Stimulated activated naive CD4-positive, alpha-beta T cell (primary cell): ENCODE measurements at regions not wholly inside any gene's neighbourhood (a gene's known extent, or its start where the extent isn't known, plus 50 kb on each side); places are given as distances from the start of the nearest gene placed in this dataset.

Source experiments
- DNase-seq, 6 experiments: peaks; one replicate each; lab custom pipeline; 2025; lab: John Stamatoyannopoulos, UW

DNA sequence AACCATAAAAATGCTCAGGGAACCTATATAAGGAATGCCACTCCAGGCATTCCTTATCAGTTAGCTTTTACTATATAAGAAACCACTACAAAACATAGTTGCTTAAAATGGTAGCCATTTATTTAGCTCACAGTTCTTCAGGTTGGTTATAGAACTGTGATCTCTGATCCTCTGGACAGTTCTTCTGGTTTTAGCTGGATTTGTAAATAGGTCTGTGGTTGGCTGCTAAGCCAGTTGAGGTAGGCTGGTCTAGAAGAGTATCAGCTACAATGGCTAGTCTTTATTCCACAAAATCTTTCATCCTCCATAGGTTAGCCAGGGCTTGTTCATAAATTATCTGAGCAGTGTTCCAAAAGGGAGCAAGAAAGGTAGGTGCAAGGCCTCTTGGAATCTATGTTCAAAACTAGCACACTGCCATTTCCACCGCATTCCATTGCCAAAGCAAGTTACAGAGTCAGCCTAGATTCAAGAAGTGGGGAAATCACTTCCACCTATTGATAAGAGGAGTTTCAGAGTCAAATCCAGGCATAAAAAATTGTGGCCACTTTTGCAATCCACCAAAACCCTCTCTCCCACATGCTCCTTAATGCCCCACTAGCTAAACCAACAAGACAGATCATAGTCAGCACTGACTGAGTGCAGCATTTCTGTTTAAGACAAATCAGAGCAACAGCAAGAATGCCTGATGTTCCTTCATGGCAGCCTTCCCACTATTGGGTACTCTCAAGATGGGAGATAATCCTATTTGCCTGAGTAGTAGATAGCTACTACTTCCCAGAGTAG lies 146.4 kb downstream of the IRS1 start:
- DNase-seq: no peak

DNA sequence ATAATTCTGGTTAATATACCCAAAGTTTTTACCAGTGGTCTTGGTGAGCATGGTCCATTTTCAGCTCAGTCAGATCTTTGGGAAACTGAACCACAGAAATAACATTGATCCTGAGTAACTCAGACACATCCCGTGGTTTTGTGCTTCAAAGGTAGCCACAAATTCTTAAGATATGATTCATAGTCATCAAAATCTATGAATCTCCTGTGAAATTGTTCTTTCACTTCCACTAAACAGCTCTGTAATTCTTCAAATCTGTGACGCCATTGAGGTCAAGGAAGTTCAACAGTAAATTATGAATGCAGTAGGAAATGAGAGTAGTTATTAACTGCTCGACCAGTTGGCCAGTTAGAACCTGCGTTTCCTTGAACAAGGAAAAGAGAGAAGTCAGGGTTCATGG lies 147.3 kb downstream of the IRS1 start:
- DNase-seq: no peak

DNA sequence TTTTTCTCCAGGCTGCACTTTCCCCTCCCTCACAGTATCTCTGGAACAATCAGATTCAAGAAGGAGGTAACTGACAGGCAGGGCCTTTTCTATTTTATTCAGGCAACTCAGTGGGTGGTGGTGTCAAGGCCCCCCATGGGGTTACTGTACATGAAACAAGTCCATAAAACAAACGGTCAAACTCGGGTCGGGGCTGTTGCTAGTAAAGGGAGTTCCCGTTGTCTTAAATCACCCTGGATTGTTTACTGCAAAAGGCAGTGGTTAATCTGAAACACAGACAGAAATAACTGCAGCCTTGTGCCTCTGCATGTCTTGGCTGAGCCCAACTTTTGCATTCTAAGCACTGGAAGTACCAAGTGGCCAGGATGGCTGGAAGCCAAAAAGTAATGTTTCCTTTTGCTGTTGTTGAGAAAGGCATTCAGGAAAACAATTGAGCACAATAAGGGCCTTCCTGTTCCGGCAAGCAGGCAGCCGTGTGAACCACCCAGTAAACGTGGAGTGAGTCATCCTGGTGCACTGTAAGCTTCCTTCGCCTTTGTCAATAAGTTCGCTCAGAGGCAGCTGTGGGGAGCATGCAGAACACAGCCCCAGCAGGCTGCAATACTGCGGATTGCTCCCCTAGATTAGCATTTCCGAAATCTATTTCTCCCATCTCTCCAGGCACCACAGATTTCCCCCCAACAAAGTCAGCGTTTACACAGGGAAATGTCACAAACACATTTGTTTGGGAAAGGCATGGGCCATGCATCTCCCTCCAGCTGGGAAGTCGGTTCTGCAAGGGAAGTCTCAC lies 149.6 kb downstream of the IRS1 start:
- DNase-seq: peak in 4 of 6 experiments; percentile 3 to 28 (median 10)

DNA sequence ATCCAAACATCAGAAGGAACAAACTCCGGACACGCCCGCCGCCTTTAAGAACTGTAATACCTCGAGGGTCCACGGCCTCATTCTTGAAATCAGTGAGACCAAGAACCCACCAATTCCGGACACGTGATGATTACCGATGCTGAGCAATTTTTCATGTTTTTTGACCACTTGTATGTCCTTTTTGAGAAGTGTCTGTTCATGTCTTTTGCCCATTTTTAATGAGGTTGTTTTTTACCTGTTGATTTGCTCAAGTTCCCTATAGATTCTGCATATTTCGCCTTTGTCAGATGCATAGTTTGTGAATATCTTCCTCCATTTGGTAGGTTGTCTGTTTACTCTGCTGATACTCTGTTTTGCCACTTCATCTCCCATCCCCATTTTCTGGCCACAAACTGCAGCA lies 150.4 kb downstream of the IRS1 start:
- no peak for DNase-seq

DNA sequence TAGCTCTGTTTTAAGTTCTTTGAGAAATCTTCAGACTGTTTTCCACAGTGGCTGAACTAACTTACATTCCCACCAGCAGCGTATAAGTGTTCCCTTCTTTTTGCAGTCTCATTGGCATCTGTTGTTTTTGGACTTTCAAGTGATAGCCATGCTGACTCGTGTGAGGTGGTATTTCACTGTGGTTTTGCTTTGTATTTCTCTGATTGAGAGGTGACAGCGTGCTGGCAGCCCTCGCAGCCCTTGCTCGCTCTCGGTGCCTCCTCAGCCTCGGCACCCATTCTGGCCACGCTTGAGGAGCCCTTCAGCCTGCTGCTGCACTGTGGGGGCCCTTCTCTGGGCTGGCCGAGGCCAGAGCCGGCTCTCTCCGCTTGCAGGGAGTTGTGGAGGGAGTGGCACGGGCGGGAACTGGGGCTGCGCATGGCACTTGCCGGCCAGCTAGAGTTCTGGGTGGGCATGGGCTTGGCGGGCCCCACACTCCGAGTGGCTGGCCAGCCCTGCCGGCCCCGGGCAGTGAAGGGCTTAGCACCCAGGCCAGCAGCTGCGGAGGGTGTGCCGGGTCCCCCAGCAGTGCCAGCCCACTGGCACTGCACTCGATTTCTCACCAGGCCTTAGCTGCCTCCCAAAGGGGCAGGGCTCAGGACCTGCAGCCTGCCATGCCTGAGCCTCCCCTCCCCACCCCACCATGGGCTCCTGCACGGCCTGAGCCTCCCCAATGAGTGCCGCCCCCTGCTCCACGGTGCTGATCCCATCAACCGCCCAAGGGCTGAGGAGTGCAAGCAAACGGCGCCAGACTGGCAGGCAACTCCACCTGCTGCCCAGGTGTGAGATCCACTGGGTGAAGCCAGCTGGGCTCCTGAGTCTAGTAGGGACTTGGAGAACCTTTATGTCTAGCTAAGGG lies 151.8 kb downstream of the IRS1 start:
- no peak for DNase-seq

DNA sequence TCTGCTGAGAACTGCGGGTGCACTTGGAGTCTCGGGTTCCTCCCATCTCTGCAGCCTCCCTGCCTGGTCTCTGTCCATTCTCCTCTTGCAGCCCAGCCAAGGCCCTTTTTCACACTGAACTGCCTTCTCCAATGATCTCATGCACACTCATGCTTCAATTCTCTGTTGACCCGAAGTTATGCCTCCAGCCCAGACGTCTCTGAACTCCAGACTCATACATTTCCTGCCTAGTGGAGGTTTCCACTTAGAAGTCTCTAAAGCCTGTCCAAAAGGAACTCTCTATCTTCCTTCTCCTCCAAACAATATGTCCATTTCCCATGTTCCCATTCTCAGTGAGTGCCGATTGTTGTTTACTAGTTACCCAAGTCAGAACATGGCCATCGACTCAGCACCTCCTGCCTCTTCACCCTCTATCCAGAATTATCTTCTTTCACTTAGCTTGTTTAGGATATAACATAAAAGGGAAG lies 155.2 kb downstream of the IRS1 start:
- no peak for DNase-seq

DNA sequence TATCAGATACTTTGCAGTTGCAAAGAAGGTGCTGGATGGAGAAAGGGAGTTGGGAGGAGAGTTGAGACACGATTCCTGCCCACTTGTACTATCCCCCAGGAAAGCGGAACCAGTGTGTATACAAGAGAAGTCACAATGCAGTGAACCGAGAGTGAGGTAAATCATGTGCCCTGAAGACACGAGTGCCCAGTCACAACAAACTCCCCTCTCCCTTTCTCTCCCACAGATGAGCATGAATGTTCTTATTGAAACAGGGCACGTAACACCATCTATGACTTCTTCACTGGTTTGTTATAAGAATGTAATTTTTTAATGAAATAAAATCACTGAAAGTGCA lies 155.7 kb downstream of the IRS1 start:
- DNase-seq: no peak

DNA sequence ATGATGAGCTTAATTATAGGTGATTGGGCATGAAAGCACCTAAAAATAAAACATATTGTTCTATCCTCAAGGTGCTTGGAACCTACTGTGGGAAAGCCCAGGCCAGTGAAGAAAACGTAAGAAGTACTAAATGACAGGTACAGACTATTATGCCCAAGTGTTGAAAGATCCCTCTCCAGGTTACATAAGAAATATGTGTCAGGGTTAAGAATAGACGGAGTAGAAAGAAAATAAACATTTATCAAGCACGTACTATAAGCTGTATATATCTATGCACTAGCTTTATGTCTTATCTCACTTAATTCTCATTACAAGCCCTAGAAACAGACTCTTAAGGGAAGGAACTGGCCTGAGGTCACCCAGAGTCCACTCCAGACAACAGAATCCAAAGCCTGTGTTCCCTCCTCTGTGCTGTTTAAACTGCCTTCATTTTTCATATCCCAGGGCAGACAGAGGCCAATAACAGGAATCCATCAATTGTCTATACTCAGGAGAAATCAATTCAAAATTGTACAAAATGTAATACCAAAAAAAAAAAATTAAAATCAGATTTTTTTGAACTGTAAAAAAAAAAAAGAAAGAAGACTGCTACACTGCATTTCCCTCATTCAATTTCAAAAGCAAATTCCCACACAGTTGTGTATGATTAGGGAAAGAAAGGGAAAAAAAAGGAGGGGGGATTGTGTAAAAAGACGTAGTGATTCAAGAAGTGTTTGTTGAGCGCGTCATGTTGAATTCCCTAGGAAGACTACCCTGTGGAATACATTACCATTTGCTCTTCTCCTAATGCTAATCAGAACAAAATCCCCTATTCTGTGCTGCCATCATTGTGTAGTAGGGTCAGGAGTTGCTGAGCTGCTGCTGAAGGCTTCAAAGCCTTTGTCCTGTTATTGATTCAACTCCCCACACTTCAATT lies 156.3 kb downstream of the IRS1 start:
- no peak for DNase-seq

DNA sequence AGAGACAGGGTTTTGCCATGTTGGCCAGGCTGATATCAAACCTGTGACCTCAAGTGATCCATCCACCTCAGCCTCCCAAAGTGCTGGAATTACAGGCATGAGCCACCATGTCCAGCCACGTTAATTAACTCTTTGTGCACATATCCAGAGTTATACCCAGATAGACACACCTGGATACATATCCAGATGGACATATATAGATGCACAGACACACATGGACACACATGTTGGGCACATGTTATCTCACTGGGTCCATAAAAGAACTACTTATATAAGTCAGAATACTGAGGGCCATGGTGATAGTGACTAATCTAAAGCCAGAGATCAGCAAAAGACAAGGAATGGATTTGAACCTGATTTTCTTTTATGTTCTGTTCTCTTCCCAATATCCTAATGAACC lies 158.6 kb downstream of the IRS1 start:
- no peak for DNase-seq

DNA sequence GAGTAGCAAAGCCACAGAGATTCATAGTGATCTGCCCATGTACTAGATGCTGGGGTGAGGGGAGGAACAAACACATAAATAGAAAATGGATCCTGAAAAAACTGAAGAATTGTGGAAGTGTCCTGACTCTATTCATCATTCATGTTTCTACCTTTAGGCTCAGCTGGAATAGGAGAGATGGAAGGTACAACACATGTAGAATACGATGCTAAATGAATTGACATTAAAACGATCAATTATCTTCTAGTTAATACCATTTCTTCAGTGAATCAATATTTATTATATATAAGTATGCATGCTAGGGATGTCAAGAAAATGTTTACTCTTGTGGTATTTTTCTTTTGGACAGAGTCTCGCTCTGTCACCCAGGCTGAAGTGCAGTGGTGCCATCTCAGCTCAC lies 159.1 kb downstream of the IRS1 start:
- no peak for DNase-seq

DNA sequence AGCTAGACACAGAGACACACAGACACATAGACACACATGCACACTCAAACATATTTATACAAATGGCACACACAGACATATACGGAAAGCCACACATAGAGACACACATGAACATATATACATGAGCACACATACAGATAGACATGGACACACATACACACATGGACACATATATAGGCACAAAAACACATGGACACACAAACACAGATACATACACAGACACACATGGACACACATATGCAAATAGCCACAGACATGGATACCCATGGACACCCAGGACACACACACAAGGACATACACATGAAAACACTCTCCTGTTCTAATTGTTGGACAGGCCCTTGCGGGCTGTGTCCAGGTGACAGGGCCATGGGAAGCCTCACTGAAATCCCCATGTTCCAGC lies 160.1 kb downstream of the IRS1 start:
- no peak for DNase-seq

DNA sequence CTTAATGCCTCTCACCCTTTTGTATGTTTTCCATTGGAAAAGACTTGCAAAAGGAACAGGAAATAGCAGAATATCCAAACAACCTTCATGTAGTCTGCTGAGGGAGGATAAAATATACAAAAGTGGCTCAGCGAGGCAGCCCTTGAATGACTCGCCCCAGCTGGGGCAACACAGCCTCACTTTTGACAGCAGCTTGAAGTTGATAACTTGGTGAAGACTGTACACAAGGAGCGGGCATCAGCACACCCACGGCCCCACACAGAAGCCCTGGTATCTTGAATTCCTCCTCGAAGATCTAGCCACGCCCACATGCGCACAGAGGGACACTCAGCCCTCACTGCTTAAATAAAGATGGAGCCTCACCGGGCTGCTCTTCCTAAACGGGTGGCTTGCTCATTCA lies 161.0 kb downstream of the IRS1 start:
- no peak for DNase-seq

DNA sequence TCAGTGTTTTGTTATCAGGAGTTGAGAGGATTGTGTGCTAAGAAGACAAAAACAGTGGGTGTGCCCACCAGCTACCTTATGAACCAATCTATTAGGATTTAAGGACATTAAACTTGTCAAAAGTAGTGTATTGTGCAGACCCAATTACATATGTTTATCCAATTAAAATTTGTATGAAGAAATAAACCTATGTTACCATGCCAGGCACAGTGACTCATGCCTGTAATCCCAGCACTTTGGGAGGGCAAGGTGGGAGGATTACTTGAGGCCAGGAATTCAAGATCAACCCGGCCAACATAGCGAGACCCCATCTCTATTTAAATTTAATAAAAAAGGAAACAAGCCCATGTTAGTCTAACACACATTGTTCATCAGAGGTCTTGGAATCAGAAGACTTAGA lies 162.2 kb downstream of the IRS1 start:
- DNase-seq: no peak

DNA sequence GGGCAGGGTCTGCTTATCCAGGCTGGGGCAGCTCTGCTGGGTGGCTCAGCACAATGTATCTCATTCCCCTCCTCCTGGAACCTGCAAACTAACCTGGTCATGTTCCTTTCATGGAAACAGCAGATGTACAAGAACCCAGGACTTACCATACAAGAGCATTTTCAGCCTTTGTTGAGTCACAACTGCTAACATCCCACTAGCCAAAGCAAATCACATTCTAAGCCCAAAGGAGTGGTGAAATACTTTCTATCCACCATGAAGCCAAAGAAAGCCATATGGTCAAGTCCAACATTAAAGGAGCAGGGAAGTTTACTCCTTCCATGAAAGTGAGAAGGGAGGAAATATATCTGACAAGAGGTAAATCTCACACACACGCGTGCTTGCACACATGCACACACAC lies 163.0 kb downstream of the IRS1 start:
- no peak for DNase-seq

DNA sequence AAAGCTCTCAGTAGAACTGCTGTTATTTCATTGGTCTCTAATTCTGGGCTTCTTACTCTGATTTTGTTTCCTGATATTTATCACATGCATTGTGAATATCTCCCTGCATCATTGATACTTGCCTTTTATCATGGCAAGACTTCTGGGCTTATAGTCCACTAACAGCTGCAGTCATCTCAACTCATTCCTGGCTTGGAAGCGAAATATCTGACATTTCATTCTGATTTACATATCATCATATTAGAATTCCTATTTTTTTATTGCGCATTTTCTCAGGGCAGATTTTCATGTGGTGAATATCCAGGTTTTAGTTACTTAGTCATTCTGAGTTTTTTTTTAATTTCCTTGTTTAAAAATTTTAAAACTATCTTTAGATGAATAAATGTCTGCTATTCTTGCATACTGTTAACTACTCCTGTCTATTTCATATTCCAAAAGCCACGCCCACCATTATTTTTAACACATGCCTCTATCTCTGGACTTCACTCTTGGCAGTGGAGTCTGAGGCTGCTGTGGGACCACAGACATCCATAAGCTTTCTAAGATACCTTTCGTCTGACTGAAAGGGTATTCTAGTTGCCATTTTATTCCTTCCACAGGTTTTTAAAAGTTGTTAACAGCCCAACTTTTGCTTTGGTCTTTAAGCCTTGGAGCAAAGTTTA lies 164.5 kb downstream of the IRS1 start:
- no peak for DNase-seq

DNA sequence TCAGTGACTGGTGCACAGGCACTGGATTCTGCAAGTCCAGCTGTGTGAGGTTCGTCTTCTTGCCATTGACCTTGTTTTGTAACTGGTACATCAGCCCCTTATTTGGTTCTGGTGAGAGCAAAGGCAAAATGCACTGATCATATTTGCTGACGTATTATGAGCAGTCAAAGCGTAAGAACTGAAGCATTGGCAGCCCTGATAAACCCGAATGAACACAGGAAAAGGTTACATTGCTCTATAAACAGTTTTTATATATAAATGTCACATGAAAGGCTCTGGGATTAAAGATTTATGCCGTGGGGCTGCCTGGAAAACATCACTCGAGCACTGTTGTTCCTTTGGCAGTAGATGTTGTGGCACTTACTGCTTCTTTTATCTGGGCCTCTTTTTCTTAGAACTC lies 167.9 kb downstream of the IRS1 start:
- no peak for DNase-seq

DNA sequence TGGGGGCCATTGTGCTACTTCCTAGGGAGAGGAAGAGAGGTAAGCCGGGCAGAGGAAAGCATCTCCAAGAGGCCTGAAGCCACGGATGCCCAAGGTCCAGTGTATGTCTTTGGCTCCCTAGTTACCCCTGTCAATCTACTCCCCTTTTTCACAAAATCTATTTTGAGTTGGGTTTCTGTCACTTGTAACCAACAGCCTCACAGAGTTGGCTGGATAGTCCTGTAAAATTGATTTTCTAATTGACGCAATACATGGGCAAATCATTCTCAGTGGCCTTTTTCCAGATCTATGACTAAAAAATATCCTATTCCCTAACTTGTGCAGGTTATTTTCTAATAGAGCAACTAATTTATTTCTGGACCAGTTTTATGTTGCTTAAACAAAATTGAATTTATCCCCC lies 168.4 kb downstream of the IRS1 start:
- DNase-seq: no peak

DNA sequence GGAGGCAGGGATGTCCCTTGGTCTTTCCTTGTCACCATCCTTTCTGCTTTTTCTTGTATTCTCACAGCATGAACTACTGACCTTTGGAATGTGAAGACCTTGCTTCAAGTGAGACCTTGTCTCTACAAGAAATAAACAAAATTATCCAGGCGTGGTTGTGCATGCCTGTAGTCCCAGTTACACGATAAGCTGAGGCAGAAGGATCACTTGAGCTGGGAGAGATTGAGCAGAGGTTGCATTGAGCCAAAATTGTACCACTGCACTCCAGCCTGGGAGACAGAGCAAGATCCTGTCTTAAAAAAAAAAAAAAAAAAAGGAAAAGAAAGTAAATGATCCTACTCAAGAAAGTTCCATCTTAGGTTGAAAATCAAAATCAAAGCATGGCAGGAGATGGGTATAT lies 173.7 kb downstream of the IRS1 start:
- no peak for DNase-seq

DNA sequence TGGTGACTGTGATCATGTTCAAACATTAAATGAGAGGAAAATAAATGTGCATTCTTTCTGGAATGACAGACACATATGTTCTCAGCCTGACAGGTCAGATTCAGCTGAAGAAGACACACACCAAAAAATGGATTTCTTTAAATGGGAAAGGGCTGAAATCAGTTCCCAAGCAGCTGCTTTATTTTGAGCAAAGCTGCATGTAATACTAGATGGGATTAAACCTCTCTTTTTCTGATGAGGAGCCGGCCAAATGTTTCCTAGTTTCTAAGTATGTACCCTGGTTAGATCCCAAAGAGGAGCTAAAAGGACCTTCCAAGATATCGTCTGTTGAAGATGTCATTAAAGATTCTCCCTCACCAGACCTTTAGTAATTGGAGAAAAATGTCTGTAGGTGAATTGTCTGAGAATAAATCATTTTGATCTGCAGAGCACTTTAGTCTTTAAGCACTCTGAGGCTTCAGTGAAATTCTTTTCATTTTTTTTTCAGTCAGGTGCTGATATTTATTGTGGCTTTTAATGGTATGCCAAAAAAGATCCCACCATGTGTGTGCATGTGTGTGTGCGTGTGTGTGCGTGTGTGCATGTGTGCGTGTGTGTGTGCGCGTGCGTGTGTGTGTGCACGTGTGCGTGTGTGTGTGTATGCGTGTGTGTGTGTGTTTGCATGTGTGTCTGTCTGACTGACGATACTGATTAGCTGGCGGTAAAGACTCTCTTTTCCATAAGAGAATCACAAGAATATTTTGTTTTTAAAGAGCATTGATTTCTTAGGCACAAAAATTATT lies 175.8 kb downstream of the IRS1 start:
- DNase-seq: no peak

DNA sequence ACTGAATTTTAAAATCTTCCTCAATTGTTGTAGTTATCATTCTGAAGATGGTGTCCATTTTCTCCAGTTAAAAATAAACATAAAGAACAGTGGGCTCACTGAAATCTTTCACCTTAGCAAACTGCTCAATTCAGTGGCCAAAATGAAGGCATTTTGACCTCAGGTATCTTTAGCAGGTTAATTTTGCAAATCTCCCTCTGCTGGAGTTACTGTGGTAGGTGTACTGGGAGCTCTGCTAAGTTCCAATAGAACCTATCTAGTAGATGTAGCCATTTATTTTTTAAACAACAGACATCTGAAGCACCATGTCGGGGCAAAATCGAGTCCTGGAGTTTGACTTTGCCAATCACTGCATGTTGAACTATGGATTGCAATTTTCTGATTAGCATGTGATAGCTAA lies 177.1 kb downstream of the IRS1 start:
- no peak for DNase-seq
